Liver (tissue), 8 donors: ENCODE measurements at regions not wholly inside any gene's neighbourhood (a gene's known extent, or its start where the extent isn't known, plus 50 kb on each side); places are given as distances from the start of the nearest gene placed in this dataset.

ENCODE experiments used
- DNase-seq: peaks from one replicate; pipeline ENCODE4 v3.0.0-alpha.2; 2017; ENCODE audit warnings: low spot score
- H3K27ac ChIP-seq, 2 donors: one replicate each; pipeline ENCODE4 v1.7.0; 2013; ENCODE audit warnings: inconsistent platforms in 2 of 2, low read length in 2 of 2, control low read depth in 1 of 2, low read depth in 1 of 2, mild to moderate bottlenecking in 1 of 2
- H3K27me3 ChIP-seq, 4 donors: one replicate each; pipeline versions ENCODE4 v1.6.1 to v1.7.0; 2013; ENCODE audit warnings: low read length in 3 of 4, inconsistent platforms in 1 of 4, mild to moderate bottlenecking in 1 of 4, moderate library complexity in 1 of 4; ENCODE audit not compliant: control insufficient read depth in 4 of 4, insufficient read depth in 4 of 4
- H3K36me3 ChIP-seq, 4 donors: one replicate each; pipeline versions ENCODE4 v1.6.1 to v1.7.0; 2013; ENCODE audit warnings: low read length in 3 of 4, mild to moderate bottlenecking in 3 of 4, low read depth in 1 of 4, moderate library complexity in 1 of 4; ENCODE audit not compliant: control insufficient read depth in 4 of 4, insufficient read depth in 3 of 4
- H3K4me1 ChIP-seq, 4 donors: one replicate each; pipeline versions ENCODE4 v1.6.1 to v1.7.0; 2013; ENCODE audit warnings: low read length in 3 of 4, mild to moderate bottlenecking in 3 of 4, moderate library complexity in 1 of 4; ENCODE audit not compliant: control insufficient read depth in 4 of 4, insufficient read depth in 4 of 4
- H3K4me3 ChIP-seq, 3 donors: one replicate each; pipeline versions ENCODE4 v1.6.1 to v1.7.0; 2013; ENCODE audit warnings: low read length in 3 of 3, control low read depth in 1 of 3, low read depth in 1 of 3, mild to moderate bottlenecking in 1 of 3
- H3K9ac ChIP-seq, 2 donors: one replicate each; pipeline ENCODE4 v1.7.0; 2013; ENCODE audit warnings: low read length in 2 of 2, mild to moderate bottlenecking in 2 of 2, moderate library complexity in 2 of 2, control low read depth in 1 of 2, low read depth in 1 of 2
- H3K9me3 ChIP-seq, 4 donors: one replicate each; pipeline versions ENCODE4 v1.6.1 to v1.7.0; 2013; ENCODE audit warnings: low read length in 3 of 4; ENCODE audit not compliant: control insufficient read depth in 4 of 4
- EGR1 ChIP-seq, 2 donors: IDR thresholded peaks; 2 replicates each; pipeline ENCODE4 v1.6.1; 2016 to 2018; ENCODE audit warnings: antibody characterized with exemption in 2 of 2, low read depth in 2 of 2
- FOXA1 ChIP-seq: IDR thresholded peaks from 2 replicates; pipeline ENCODE4 v1.6.1; 2016; ENCODE audit warnings: antibody characterized with exemption
- FOXA2 ChIP-seq: IDR thresholded peaks from 2 replicates; pipeline ENCODE4 v1.6.1; 2016; ENCODE audit warnings: antibody characterized with exemption
- GABPA ChIP-seq, 2 donors: IDR thresholded peaks in 1 of 2; conservative IDR thresholded peaks in 1 of 2; 2 replicates each; pipeline ENCODE4 v1.6.1; 2016; ENCODE audit warnings: antibody characterized with exemption in 2 of 2, mild to moderate bottlenecking in 1 of 2, moderate library complexity in 1 of 2
- HNF4A ChIP-seq, 2 donors: conservative IDR thresholded peaks; 2 replicates each; pipeline ENCODE4 v1.6.1; 2016; ENCODE audit warnings: antibody characterized with exemption in 2 of 2, mild to moderate bottlenecking in 2 of 2
- HNF4G ChIP-seq: IDR thresholded peaks from 2 replicates; pipeline ENCODE4 v1.6.1; 2016; ENCODE audit warnings: antibody characterized with exemption
- JUND ChIP-seq, 2 donors: IDR thresholded peaks; 2 replicates each; pipeline ENCODE4 v1.6.1; 2016; ENCODE audit warnings: antibody characterized with exemption in 2 of 2
- NR2F2 ChIP-seq: IDR thresholded peaks from 2 replicates; pipeline ENCODE4 v1.6.1; 2016; ENCODE audit warnings: antibody characterized with exemption
- RAD21 ChIP-seq, 2 donors: IDR thresholded peaks; 2 replicates each; pipeline ENCODE4 v1.6.1; 2016; ENCODE audit warnings: antibody characterized with exemption in 2 of 2, mild to moderate bottlenecking in 2 of 2
- RXRA ChIP-seq, 2 donors: IDR thresholded peaks; 2 replicates each; pipeline ENCODE4 v1.6.1; 2017 to 2018; ENCODE audit warnings: antibody characterized with exemption in 2 of 2, mild to moderate bottlenecking in 1 of 2
- SP1 ChIP-seq: IDR thresholded peaks from 2 replicates; pipeline ENCODE4 v1.6.1; 2018; ENCODE audit warnings: antibody characterized with exemption, mild to moderate bottlenecking
- TAF1 ChIP-seq: conservative IDR thresholded peaks from 2 replicates; pipeline ENCODE4 v1.6.1; 2016; ENCODE audit warnings: antibody characterized with exemption, mild to moderate bottlenecking
- YY1 ChIP-seq: IDR thresholded peaks from 2 replicates; pipeline ENCODE4 v1.6.1; 2016; ENCODE audit warnings: antibody characterized with exemption, mild to moderate bottlenecking
- ZBTB33 ChIP-seq: IDR thresholded peaks from 2 replicates; pipeline ENCODE4 v1.6.1; 2016; ENCODE audit warnings: antibody characterized with exemption
- WGBS: extraction: QIAGEN DNeasy Blood & Tissue Kit; methylation state at CpG from one replicate; pipeline ENCODE4 v1.1.7; 2013; 5-methylcytosine and 5-hydroxymethylcytosine counted together
- TF ChIP-seq, protein P1 (sequence below): IDR thresholded peaks from 2 replicates; pipeline ENCODE4 v1.6.1; 2016; ENCODE audit warnings: antibody characterized with exemption
- TF ChIP-seq, protein P2 (sequence below): IDR thresholded peaks from 2 replicates; pipeline ENCODE4 v1.6.1; 2016; ENCODE audit warnings: antibody characterized with exemption
- TF ChIP-seq, protein P3 (sequence below): fragments of 150-350 bp; IDR thresholded peaks from 2 replicates; pipeline ENCODE4 v1.5.1; 2017; ENCODE audit warnings: improper control_type of control experiment, low read depth, low read length; ENCODE audit not compliant: missing input control
- TF ChIP-seq, protein P4 (sequence below): IDR thresholded peaks from 2 replicates; pipeline ENCODE4 v1.6.1; 2016; ENCODE audit warnings: antibody characterized with exemption, mild to moderate bottlenecking
- donor health status: healthy.
- donor health status: healthy.
- donor health status: healthy.
- donor health status: healthy.
- donor health status: healthy.

DNA sequence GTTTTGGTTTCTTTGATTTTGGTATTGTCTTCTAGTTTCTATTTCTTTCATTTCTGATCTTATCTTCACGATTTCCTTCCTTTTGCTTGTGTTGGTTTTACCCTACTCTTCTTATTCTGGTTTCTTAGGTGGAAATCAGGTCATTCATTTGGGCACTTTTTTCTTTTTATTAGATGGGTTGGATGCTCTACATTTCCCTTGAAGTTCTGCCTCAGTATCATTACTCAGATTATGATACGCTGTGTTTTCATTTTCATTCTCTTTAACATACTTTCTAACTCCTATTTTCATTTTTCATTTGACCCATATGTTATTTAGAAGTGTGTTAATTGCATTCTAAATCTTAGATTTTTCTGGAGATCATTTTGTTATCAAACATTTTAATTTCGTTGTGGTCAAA lies 108.6 kb downstream of the IRF8 start:
- no peaks in the 10 kb centered on the region for H3K36me3 ChIP-seq
- H3K27me3 ChIP-seq: no peaks in the 10 kb centered on the region
- no peaks in the 10 kb centered on the region for H3K4me1 ChIP-seq
- no peak for DNase-seq
- H3K9me3 ChIP-seq: no peaks in the 10 kb centered on the region
- no peak overlapping the region for H3K9ac ChIP-seq
- TF ChIP-seq RAD21 (IDR thresholded peaks at IDR 0.05): no peak
- no peak for TF ChIP-seq YY1
- TF ChIP-seq EGR1 (IDR thresholded peaks at IDR 0.05; ENCODE audit: low read depth in 2 of 2): no peak
- TF ChIP-seq, protein P1, sequence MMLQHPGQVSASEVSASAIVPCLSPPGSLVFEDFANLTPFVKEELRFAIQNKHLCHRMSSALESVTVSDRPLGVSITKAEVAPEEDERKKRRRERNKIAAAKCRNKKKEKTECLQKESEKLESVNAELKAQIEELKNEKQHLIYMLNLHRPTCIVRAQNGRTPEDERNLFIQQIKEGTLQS: no peak
- no peak for TF ChIP-seq JUND (IDR thresholded peaks at IDR 0.05)
- TF ChIP-seq, protein P2, sequence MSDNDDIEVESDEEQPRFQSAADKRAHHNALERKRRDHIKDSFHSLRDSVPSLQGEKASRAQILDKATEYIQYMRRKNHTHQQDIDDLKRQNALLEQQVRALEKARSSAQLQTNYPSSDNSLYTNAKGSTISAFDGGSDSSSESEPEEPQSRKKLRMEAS: no peak
- TF ChIP-seq HNF4A (conservative IDR thresholded peaks at IDR 0.05): no peak
- TF ChIP-seq, protein P3, sequence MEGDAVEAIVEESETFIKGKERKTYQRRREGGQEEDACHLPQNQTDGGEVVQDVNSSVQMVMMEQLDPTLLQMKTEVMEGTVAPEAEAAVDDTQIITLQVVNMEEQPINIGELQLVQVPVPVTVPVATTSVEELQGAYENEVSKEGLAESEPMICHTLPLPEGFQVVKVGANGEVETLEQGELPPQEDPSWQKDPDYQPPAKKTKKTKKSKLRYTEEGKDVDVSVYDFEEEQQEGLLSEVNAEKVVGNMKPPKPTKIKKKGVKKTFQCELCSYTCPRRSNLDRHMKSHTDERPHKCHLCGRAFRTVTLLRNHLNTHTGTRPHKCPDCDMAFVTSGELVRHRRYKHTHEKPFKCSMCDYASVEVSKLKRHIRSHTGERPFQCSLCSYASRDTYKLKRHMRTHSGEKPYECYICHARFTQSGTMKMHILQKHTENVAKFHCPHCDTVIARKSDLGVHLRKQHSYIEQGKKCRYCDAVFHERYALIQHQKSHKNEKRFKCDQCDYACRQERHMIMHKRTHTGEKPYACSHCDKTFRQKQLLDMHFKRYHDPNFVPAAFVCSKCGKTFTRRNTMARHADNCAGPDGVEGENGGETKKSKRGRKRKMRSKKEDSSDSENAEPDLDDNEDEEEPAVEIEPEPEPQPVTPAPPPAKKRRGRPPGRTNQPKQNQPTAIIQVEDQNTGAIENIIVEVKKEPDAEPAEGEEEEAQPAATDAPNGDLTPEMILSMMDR: no peak
- TF ChIP-seq FOXA1: no peak
- H3K4me3 ChIP-seq: no peak overlapping the region
- 67% methylated on average over 3 of the region's 3 CpGs for WGBS
- H3K27ac ChIP-seq: no peak overlapping the region

DNA sequence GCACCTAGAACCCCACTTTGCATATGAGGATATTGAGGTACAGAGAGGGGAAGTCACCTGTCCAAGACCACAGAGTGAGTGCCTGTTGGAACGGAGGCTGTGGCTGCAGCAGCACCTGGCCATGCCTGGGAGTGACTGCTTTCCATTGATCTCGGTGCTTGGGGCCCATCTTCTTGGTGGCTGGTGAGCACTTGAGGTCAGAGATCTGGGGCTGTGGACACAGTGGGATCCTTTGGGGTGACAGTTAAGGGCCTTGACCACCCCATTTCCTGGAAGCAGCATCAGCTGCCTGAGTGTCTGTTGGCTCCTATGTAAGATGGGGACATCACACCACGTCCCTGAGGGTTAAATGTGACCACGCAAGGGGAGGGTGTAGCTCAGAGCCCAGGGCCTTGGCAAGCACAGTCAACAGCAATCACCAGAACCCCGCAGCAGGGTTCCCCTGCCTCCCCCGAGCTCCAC lies 111.7 kb downstream of the IRF8 start:
- Histone ChIP-seq H3K9me3 (no peaks in the 10 kb centered on the region), H3K4me1 (no peaks in the 10 kb centered on the region), H3K9ac (no peak overlapping the region), H3K27me3 (no peaks in the 10 kb centered on the region), H3K27ac (no peak overlapping the region), H3K36me3 (no peaks in the 10 kb centered on the region), H3K4me3 (no peak overlapping the region)
- no peak for DNase-seq
- 75% methylated on average over 6 of the region's 6 CpGs for WGBS
- no peak for TF ChIP-seq JUND (IDR thresholded peaks at IDR 0.05)
- TF ChIP-seq RXRA (IDR thresholded peaks at IDR 0.05): no peak
- no peak for TF ChIP-seq HNF4G
- no peak for TF ChIP-seq FOXA2
- TF ChIP-seq EGR1 (IDR thresholded peaks at IDR 0.05; ENCODE audit: low read depth in 2 of 2): no peak
- TF ChIP-seq, protein P3: no peak
- TF ChIP-seq, protein P2: no peak
- no peak for TF ChIP-seq RAD21 (IDR thresholded peaks at IDR 0.05)
- TF ChIP-seq YY1: no peak
- TF ChIP-seq SP1: no peak
- TF ChIP-seq, protein P1: no peak
- TF ChIP-seq GABPA (IDR thresholded peaks at IDR 0.05 in 1 of 2, conservative IDR thresholded peaks at IDR 0.05 in 1 of 2): no peak
- TF ChIP-seq, protein P4, sequence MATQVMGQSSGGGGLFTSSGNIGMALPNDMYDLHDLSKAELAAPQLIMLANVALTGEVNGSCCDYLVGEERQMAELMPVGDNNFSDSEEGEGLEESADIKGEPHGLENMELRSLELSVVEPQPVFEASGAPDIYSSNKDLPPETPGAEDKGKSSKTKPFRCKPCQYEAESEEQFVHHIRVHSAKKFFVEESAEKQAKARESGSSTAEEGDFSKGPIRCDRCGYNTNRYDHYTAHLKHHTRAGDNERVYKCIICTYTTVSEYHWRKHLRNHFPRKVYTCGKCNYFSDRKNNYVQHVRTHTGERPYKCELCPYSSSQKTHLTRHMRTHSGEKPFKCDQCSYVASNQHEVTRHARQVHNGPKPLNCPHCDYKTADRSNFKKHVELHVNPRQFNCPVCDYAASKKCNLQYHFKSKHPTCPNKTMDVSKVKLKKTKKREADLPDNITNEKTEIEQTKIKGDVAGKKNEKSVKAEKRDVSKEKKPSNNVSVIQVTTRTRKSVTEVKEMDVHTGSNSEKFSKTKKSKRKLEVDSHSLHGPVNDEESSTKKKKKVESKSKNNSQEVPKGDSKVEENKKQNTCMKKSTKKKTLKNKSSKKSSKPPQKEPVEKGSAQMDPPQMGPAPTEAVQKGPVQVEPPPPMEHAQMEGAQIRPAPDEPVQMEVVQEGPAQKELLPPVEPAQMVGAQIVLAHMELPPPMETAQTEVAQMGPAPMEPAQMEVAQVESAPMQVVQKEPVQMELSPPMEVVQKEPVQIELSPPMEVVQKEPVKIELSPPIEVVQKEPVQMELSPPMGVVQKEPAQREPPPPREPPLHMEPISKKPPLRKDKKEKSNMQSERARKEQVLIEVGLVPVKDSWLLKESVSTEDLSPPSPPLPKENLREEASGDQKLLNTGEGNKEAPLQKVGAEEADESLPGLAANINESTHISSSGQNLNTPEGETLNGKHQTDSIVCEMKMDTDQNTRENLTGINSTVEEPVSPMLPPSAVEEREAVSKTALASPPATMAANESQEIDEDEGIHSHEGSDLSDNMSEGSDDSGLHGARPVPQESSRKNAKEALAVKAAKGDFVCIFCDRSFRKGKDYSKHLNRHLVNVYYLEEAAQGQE: no peak
- TF ChIP-seq NR2F2: no peak
- TF ChIP-seq TAF1: no peak
- TF ChIP-seq HNF4A (conservative IDR thresholded peaks at IDR 0.05): no peak
- TF ChIP-seq ZBTB33: no peak
